Breast epithelium (tissue), 4 donors: ENCODE measurements at regions not wholly inside any gene's neighbourhood (a gene's known extent, or its start where the extent isn't known, plus 50 kb on each side); places are given as distances from the start of the nearest gene placed in this dataset.

Source experiments
- DNase-seq, 2 donors: peaks; one replicate each; pipeline ENCODE4 v3.0.0-alpha.2; 2019; ENCODE audit warnings: low spot score in 2 of 2
- H3K27ac ChIP-seq, 2 donors: fragments of 200-600 bp; sonication (generic) in 1 of 2; one replicate each; pipeline ENCODE4 v1.5.1; 2016 to 2019; ENCODE audit warnings: mild to moderate bottlenecking in 1 of 2
- H3K27me3 ChIP-seq, 2 donors: fragments of 200-600 bp; sonication (generic) in 1 of 2; one replicate each; pipeline versions ENCODE4 v1.5.1 to v1.6.0; 2017 to 2019; ENCODE audit warnings: control low read depth in 1 of 2, mild to moderate bottlenecking in 1 of 2
- H3K36me3 ChIP-seq: fragments of 200-600 bp; one replicate; pipeline ENCODE4 v1.5.1; 2019
- H3K4me1 ChIP-seq, 2 donors: fragments of 200-600 bp; sonication (generic); one replicate each; pipeline ENCODE4 v1.5.1; 2016 to 2019; ENCODE audit warnings: control low read depth in 1 of 2
- H3K4me3 ChIP-seq, 3 donors: fragments of 200-600 bp; sonication (generic); 1 replicate in 2 of 3; 2 replicates in 1 of 3; pipeline ENCODE4 v1.5.1; 2016 to 2019; ENCODE audit warnings: mild to moderate bottlenecking in 3 of 3, moderate library complexity in 2 of 3
- H3K9me3 ChIP-seq, 2 donors: fragments of 200-600 bp; sonication (generic) in 1 of 2; one replicate each; pipeline ENCODE4 v1.5.1; 2016 to 2019; ENCODE audit warnings: control low read depth in 1 of 2
- CTCF ChIP-seq, 3 donors: fragments of 450-650 bp; IDR thresholded peaks; one replicate each; pipeline ENCODE4 v1.5.1; 2016 to 2017; ENCODE audit warnings: antibody characterized with exemption in 3 of 3, mild to moderate bottlenecking in 3 of 3, moderate library complexity in 3 of 3
- POLR2A ChIP-seq: fragments of 450-650 bp; IDR thresholded peaks from one replicate; pipeline ENCODE4 v1.6.1; 2016; ENCODE audit warnings: antibody characterized with exemption, mild to moderate bottlenecking, moderate library complexity
- POLR2AphosphoS5 ChIP-seq, 3 donors: sonication (generic); formaldehyde crosslinking; IDR thresholded peaks; one replicate each; pipeline ENCODE4 v1.6.1; 2017; ENCODE audit warnings: antibody characterized with exemption in 3 of 3
- intact Hi-C: fragments of 100-400 bp; cut with DNase I; formaldehyde crosslinking; loops from one replicate; pipeline ENCODE4 v1.15.1; 2023; ENCODE audit warnings: low total_unique reads

GRCh38 chr9:108631496-108632285, 224.1 kb downstream of the ACTL7B start:
- no peaks in the 10 kb centered on the region for H3K27me3 ChIP-seq
- H3K4me1 ChIP-seq, result no peaks in the 10 kb centered on the region
- no peak overlapping the region for H3K27ac ChIP-seq
- DNase-seq, result no peak
- no peaks in the 10 kb centered on the region for H3K9me3 ChIP-seq
- no peaks in the 10 kb centered on the region for H3K36me3 ChIP-seq
- intact Hi-C loops, result no loop called here
- H3K4me3 ChIP-seq, result no peak overlapping the region
- TF ChIP-seq POLR2AphosphoS5 (IDR thresholded peaks at IDR 0.05) (no peak), POLR2A (no peak), CTCF (IDR thresholded peaks at IDR 0.05) (no peak)

GRCh38 chr9:108628316-108628715, 227.5 kb downstream of the ACTL7B start:
- no peak for TF ChIP-seq CTCF (IDR thresholded peaks at IDR 0.05)
- TF ChIP-seq POLR2A, result no peak
- no peak for TF ChIP-seq POLR2AphosphoS5 (IDR thresholded peaks at IDR 0.05)

GRCh38 chr9:108626743-108627142, 229.0 kb downstream of the ACTL7B start:
- H3K4me3 ChIP-seq, result no peak overlapping the region
- no peak overlapping the region for H3K27ac ChIP-seq
- TF ChIP-seq POLR2A (no peak), CTCF (IDR thresholded peaks at IDR 0.05) (no peak), POLR2AphosphoS5 (IDR thresholded peaks at IDR 0.05) (no peak)
- DNase-seq, result no peak
- intact Hi-C loops, result no loop called here
- H3K36me3 ChIP-seq, result no peaks in the 10 kb centered on the region
- no peaks in the 10 kb centered on the region for H3K4me1 ChIP-seq
- no peaks in the 10 kb centered on the region for H3K27me3 ChIP-seq
- no peaks in the 10 kb centered on the region for H3K9me3 ChIP-seq

More at GRCh38 chr9:108628316-108628715, 227.5 kb downstream of the ACTL7B start:
- H3K4me1 ChIP-seq, result no peaks in the 10 kb centered on the region
- no peak for DNase-seq
- H3K27me3 ChIP-seq, result no peaks in the 10 kb centered on the region
- no peaks in the 10 kb centered on the region for H3K9me3 ChIP-seq
- intact Hi-C loops, result no loop called here
- H3K27ac ChIP-seq, result no peak overlapping the region
- H3K36me3 ChIP-seq, result no peaks in the 10 kb centered on the region
- H3K4me3 ChIP-seq, result no peak overlapping the region

GRCh38 chr9:108621991-108622855, 233.6 kb downstream of the ACTL7B start:
- H3K27ac ChIP-seq, result no peak overlapping the region
- no peak for DNase-seq
- H3K4me3 ChIP-seq, result no peak overlapping the region
- no peaks in the 10 kb centered on the region for H3K36me3 ChIP-seq
- TF ChIP-seq POLR2A, result no peak
- TF ChIP-seq POLR2AphosphoS5 (IDR thresholded peaks at IDR 0.05), result no peak
- no peak for TF ChIP-seq CTCF (IDR thresholded peaks at IDR 0.05)
- no peaks in the 10 kb centered on the region for H3K27me3 ChIP-seq
- no peaks in the 10 kb centered on the region for H3K4me1 ChIP-seq
- H3K9me3 ChIP-seq, result no peaks in the 10 kb centered on the region
- intact Hi-C loops, result no loop called here

GRCh38 chr9:108620767-108621166, 235.0 kb downstream of the ACTL7B start:
- DNase-seq, result no peak
- Histone ChIP-seq H3K27ac (no peak overlapping the region), H3K27me3 (no peaks in the 10 kb centered on the region), H3K9me3 (no peaks in the 10 kb centered on the region), H3K36me3 (no peaks in the 10 kb centered on the region), H3K4me1 (no peaks in the 10 kb centered on the region), H3K4me3 (no peak overlapping the region)
- TF ChIP-seq POLR2A, result no peak
- intact Hi-C loops, result no loop called here
